Left ventricle myocardium superior (tissue), 1 donor: ENCODE measurements at regions not wholly inside any gene's neighbourhood (a gene's known extent, or its start where the extent isn't known, plus 50 kb on each side); places are given as distances from the start of the nearest gene placed in this dataset.

ENCODE experiments used
- ATAC-seq: fragments of 200-7000 bp; cut with Tn5 transposase; one replicate; pipeline ENCODE4 v1.9.1; 2020; ENCODE audit warnings: mild to moderate bottlenecking, moderate library complexity
- DNase-seq: peaks from one replicate; pipeline ENCODE4 v3.0.0-alpha.2; 2020
- intact Hi-C: fragments of 100-400 bp; cut with micrococcal nuclease; formaldehyde crosslinking; loops from one replicate; pipeline ENCODE4 v1.11.0; 2022
- donor health status: DM: no; HTN: yes; CAD: no; lungs with severe emphysema.

GRCh38 chr10:21032587-21033319, 135.6 kb upstream of the NEBL start:
- ATAC-seq: no peak
- DNase-seq: no peak
- intact Hi-C loops: no loop called here

- ATAC-seq: no peak
- intact Hi-C loops: no loop called here
- DNase-seq: no peak
These were observed 134.2 kb upstream of the NEBL start for GRCh38 chr10:21031232-21031795.

GRCh38 chr10:21030091-21030490, 133.0 kb upstream of the NEBL start:
- intact Hi-C loops: no loop called here
- no peak for ATAC-seq
- DNase-seq: no peak

- intact Hi-C loops: no loop called here
- ATAC-seq: no peak
- no peak for DNase-seq
These were observed 125.7 kb upstream of the NEBL start for GRCh38 chr10:21022821-21023220.

- DNase-seq: no peak
- peak; percentile 56 for ATAC-seq
- intact Hi-C loops: no loop called here
These were observed 124.9 kb upstream of the NEBL start for GRCh38 chr10:21021843-21022594.

- ATAC-seq (peak; percentile 62), DNase-seq (no peak)
- intact Hi-C loops: no loop called here
These were observed 124.1 kb upstream of the NEBL start for GRCh38 chr10:21021231-21021630.

- ATAC-seq (peak; percentile 69), DNase-seq (no peak)
These were observed 123.4 kb upstream of the NEBL start for GRCh38 chr10:21020545-21020944.

GRCh38 chr10:21019436-21019835, 122.3 kb upstream of the NEBL start:
- DNase-seq: no peak
- intact Hi-C loops: no loop called here
- ATAC-seq: no peak

More at GRCh38 chr10:21020545-21020944, 123.4 kb upstream of the NEBL start:
- intact Hi-C loops: no loop called here

- intact Hi-C loops: no loop called here
- ATAC-seq: no peak
- DNase-seq: no peak
These were observed 118.7 kb upstream of the NEBL start for GRCh38 chr10:21015851-21016250.

GRCh38 chr10:21014141-21014540, 117.0 kb upstream of the NEBL start:
- intact Hi-C loops: no loop called here
- no peak for DNase-seq
- ATAC-seq: peak; percentile 40

GRCh38 chr10:21011433-21012018, 114.4 kb upstream of the NEBL start:
- intact Hi-C loops: no loop called here
- ATAC-seq: peak; percentile 23
- no peak for DNase-seq

GRCh38 chr10:21010615-21011014, 113.5 kb upstream of the NEBL start:
- intact Hi-C loops: no loop called here
- DNase-seq (no peak), ATAC-seq (peak; percentile 64)

- no peak for ATAC-seq
- intact Hi-C loops: no loop called here
These were observed 106.2 kb upstream of the NEBL start for GRCh38 chr10:21003240-21003822.

GRCh38 chr10:21002091-21002878, 105.2 kb upstream of the NEBL start:
- intact Hi-C loops: no loop called here
- ATAC-seq: no peak

More at GRCh38 chr10:21003240-21003822, 106.2 kb upstream of the NEBL start:
- no peak for DNase-seq

GRCh38 chr10:20999699-21000098, 102.6 kb upstream of the NEBL start:
- intact Hi-C loops: no loop called here

More at GRCh38 chr10:21002091-21002878, 105.2 kb upstream of the NEBL start:
- no peak for DNase-seq

GRCh38 chr10:20998036-20998435, 100.9 kb upstream of the NEBL start:
- ATAC-seq (no peak), DNase-seq (no peak)
- intact Hi-C loops: no loop called here

More at GRCh38 chr10:20999699-21000098, 102.6 kb upstream of the NEBL start:
- DNase-seq (no peak), ATAC-seq (no peak)

GRCh38 chr10:20995123-20995987, 98.2 kb upstream of the NEBL start:
- intact Hi-C loops: no loop called here
- ATAC-seq: peak; percentile 14
- no peak for DNase-seq
